Mesodermal cell (in vitro differentiated cells): ENCODE measurements at regions not wholly inside any gene's neighbourhood (a gene's known extent, or its start where the extent isn't known, plus 50 kb on each side); places are given as distances from the start of the nearest gene placed in this dataset.

ENCODE experiments used
- H3K27ac ChIP-seq: 2 replicates; pipeline ENCODE4 v1.7.0; 2013; ENCODE audit warnings: mild to moderate bottlenecking, low read depth, low read length, moderate library complexity; ENCODE audit not compliant: severe bottlenecking
- H3K36me3 ChIP-seq: 2 replicates; pipeline ENCODE4 v1.7.1; 2013; ENCODE audit warnings: mild to moderate bottlenecking, low read length, moderate library complexity; ENCODE audit not compliant: control insufficient read depth, insufficient read depth
- H3K4me1 ChIP-seq: one replicate; pipeline ENCODE4 v1.7.1; 2013; ENCODE audit warnings: mild to moderate bottlenecking, low read length; ENCODE audit not compliant: insufficient read depth, control insufficient read depth, poor library complexity, severe bottlenecking
- H3K4me3 ChIP-seq: 2 replicates; pipeline ENCODE4 v1.7.0; 2013; ENCODE audit warnings: low read length, control low read depth, mild to moderate bottlenecking; ENCODE audit not compliant: insufficient read depth, poor library complexity, severe bottlenecking; ENCODE audit errors: extremely low read depth
- H3K9me3 ChIP-seq: 2 replicates; pipeline ENCODE4 v1.7.1; 2013; ENCODE audit warnings: mild to moderate bottlenecking, low read length, moderate library complexity; ENCODE audit not compliant: control insufficient read depth
- WGBS, 2 experiments: methylation state at CpG; one replicate each; pipeline ENCODE4 v1.1.5; 2013; ENCODE audit warnings: missing lambda C conversion rate in 2 of 2; ENCODE audit not compliant: insufficient coverage in 2 of 2; 5-methylcytosine and 5-hydroxymethylcytosine counted together

DNA sequence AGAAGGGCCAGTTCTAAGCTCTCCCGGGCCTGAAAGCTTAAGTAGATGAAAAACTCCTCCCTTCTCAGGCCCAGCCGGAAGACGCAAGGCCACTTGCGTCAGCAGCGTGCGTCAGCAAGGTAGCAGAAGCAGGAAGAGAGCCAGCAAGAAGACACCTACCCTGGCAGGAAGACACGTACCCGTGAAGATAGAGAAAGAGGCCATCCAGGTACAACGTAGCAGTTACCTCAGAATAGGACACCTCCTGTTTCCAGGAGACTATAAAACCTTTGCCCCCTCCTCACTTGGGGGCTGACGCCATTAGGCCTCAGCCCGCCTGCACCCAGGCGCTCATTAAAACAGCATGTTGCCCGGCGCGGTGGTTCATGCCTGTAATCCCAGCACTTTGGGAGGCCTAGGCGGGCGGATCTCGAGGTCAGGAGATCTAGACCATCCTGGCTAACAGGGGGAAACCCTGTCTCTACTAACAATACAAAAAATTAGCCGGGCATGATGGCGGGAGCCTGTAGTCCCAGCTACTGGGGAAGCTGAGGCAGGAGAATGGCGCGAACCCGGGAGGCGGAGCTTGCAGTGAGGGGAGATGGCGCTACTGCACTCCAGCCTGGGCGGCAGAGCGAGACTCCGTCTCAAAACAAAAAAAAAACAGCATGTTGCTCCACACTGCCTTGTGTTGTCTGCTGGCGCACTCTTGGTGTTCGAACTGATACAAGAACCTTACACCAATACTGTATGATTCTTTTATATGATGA is 242.7 kb upstream of the NWD2 start:
- peaks cover 3% of the 10 kb centered on the region for H3K4me1 ChIP-seq
- H3K27ac ChIP-seq, result no peak overlapping the region
- H3K36me3 ChIP-seq, result no peaks in the 10 kb centered on the region
- peaks cover 3% of the 10 kb centered on the region for H3K9me3 ChIP-seq
- 93 to 97% methylated on average over 22 to 25 of the region's 30 CpGs for WGBS, 2 experiments
- H3K4me3 ChIP-seq, result no peak overlapping the region

- Histone ChIP-seq H3K9me3 (peaks cover 3% of the 10 kb centered on the region), H3K4me1 (peaks cover 3% of the 10 kb centered on the region), H3K4me3 (no peak overlapping the region), H3K36me3 (no peaks in the 10 kb centered on the region), H3K27ac (no peak overlapping the region)
- WGBS, 2 experiments, result 71 to 93% methylated on average over 1 to 2 of the region's 2 CpGs
These were observed 241.9 kb upstream of the NWD2 start for GRCh38 chr4:37002625-37003024.

DNA sequence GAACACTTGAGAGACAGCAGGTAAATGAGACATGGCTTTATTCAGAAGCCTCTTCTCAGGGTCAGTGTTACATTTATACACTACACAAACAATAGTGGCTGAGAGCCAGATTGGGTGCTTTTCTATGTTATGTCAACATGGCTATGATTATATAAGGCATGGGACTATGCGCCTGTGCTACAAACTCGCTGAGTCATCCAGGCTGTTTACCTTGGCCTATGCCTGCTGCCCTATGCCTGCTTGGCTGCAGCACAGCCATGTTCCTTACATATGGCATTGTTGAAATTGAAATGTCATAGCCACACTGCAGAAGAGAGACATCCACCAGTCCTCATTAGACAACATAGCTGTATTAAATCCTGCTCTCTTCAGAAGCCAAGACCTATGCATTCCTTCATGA is 236.3 kb upstream of the NWD2 start:
- Histone ChIP-seq H3K27ac (no peak overlapping the region), H3K4me1 (no peaks in the 10 kb centered on the region), H3K36me3 (no peaks in the 10 kb centered on the region), H3K4me3 (no peak overlapping the region), H3K9me3 (peaks cover 3% of the 10 kb centered on the region)
- 100% methylated on average over 2 of the region's 2 CpGs for WGBS, 2 experiments

DNA sequence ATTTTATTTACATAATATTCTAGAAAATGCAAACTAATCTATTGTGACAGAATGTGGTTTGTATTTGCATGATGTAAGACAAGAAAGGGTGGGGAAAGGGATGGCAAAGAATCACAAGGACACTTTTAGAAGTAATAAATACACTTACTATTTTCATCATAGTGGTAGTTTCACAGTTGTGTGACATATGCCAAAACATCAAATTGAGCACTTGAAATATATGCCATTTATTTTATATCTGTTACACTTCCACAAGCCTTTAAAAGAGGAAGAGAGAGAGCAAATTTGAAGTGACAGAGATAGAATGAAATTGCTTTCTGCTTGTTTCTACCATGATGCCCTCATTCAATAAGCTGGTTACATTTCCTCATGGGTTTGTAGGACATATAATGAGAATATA is 230.0 kb upstream of the NWD2 start:
- Histone ChIP-seq H3K9me3 (no peaks in the 10 kb centered on the region), H3K36me3 (no peaks in the 10 kb centered on the region), H3K4me3 (no peak overlapping the region), H3K27ac (no peak overlapping the region), H3K4me1 (no peaks in the 10 kb centered on the region)

DNA sequence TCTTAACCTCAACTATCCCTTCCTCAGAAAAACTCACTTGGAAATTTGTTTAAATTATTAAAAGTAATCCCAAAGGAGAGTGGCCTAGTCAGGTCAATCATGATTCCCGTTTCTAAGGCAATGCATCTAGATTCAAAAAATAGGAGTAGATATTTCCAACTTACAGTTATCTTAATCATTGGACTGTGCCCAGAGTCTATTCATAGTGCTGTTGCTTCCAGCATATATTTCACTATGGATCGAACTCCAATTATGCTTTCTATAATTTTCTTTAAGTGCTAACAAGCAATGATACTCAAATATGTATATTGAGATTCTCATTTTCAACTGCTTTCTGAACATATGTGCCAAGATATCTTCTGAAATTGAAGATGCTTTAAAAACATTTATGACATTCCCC is 229.2 kb upstream of the NWD2 start:
- H3K4me3 ChIP-seq, result no peak overlapping the region
- H3K27ac ChIP-seq, result no peak overlapping the region
- no peaks in the 10 kb centered on the region for H3K9me3 ChIP-seq
- H3K36me3 ChIP-seq, result no peaks in the 10 kb centered on the region
- no CpG with 5 or more reads among the region's 2 CpGs for WGBS, 2 experiments
- H3K4me1 ChIP-seq, result no peaks in the 10 kb centered on the region

DNA sequence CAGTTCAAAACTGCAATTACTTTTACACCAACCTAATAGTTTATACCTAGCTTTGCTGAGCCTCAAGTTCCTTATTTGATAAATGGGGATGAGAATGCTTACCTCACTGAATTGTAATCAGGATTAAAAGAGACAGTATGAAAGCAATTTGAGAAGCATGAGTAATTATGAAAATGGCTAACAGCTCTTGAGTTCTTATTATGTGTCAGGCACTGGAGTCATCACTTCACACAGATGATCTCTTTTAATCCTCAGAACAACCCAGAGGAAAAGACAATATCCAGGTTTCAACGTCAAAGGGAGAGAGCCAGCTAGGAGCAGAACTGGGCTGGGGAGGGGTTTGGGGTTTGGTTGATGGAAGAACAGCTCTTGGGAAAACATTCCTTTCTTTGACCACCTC is 221.0 kb upstream of the NWD2 start:
- Histone ChIP-seq H3K36me3 (no peaks in the 10 kb centered on the region), H3K27ac (no peak overlapping the region), H3K9me3 (no peaks in the 10 kb centered on the region), H3K4me3 (no peak overlapping the region), H3K4me1 (no peaks in the 10 kb centered on the region)
- no CpG with 5 or more reads among the region's 1 CpG for WGBS, 2 experiments

DNA sequence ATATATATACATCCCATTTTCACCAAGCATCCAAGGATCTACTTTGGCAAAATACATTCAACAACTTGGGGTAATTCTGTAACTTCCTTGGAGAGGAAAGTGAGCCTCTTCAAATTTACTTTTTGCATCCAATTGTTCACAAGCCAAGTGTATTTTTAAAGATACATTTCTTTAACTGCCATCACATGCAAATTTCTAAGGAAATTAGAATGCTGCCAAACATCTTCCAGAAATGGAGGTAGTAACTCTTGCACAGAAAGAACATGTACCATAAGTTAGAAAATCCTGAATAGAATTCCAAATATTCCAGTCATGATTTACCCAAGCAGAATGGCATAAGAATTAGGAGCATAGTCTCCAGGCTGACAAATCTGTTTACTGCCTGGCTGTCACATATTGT is 220.5 kb upstream of the NWD2 start:
- Histone ChIP-seq H3K4me1 (no peaks in the 10 kb centered on the region), H3K9me3 (no peaks in the 10 kb centered on the region), H3K27ac (no peak overlapping the region), H3K36me3 (no peaks in the 10 kb centered on the region), H3K4me3 (no peak overlapping the region)

- no peak overlapping the region for H3K27ac ChIP-seq
- 71% methylated on average over 1 of the region's 3 CpGs; no CpG with 5 or more reads in 1 of the 2 experiments for WGBS, 2 experiments
- H3K36me3 ChIP-seq, result no peaks in the 10 kb centered on the region
- no peak overlapping the region for H3K4me3 ChIP-seq
- H3K4me1 ChIP-seq, result no peaks in the 10 kb centered on the region
- no peaks in the 10 kb centered on the region for H3K9me3 ChIP-seq
These were observed 203.7 kb upstream of the NWD2 start for GRCh38 chr4:37040816-37041215.

DNA sequence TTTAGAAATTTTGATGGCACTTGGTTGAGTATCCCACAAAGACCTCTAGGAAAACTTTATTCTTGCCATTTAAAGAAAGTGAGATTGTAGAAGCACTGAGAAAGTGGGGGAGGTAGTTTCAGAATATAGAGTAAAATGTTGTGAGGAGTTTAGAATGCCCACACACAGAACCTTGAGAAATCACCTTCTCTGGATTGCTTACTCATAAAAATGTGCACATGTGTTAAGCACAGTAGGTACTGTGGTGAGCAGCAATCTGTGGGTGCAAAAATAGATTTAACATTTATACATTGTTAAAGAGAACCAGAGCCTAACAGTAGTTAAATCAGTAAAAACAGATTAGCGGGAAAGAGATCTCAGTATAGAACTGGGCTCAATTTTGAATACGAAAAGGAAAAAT is 201.2 kb upstream of the NWD2 start:
- Histone ChIP-seq H3K9me3 (no peaks in the 10 kb centered on the region), H3K36me3 (no peaks in the 10 kb centered on the region), H3K4me3 (no peak overlapping the region), H3K27ac (no peak overlapping the region), H3K4me1 (no peaks in the 10 kb centered on the region)
- 82 to 100% methylated on average over 2 of the region's 2 CpGs for WGBS, 2 experiments

DNA sequence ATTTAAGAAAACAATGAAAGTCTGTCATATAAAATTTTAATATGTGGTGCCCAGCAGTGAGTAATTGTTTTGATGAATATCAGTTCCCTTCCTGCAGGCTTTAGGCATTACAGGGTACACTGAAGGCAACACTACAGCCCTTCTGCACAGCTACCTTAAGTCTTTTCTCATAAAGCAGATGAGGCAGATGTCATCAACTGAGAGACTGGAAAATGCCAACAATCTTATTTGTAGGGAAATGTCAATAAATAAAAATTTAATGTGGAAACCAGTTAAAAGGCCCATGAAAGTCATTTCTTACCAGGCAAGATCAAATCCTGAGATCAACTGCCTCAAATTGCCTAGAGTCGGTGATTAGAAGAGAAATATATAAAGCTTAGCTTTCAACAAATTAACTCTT is 193.4 kb upstream of the NWD2 start:
- WGBS, 2 experiments, result no CpG with 5 or more reads among the region's 1 CpG
- H3K36me3 ChIP-seq, result no peaks in the 10 kb centered on the region
- no peak overlapping the region for H3K27ac ChIP-seq
- H3K9me3 ChIP-seq, result no peaks in the 10 kb centered on the region
- no peaks in the 10 kb centered on the region for H3K4me1 ChIP-seq
- H3K4me3 ChIP-seq, result no peak overlapping the region

DNA sequence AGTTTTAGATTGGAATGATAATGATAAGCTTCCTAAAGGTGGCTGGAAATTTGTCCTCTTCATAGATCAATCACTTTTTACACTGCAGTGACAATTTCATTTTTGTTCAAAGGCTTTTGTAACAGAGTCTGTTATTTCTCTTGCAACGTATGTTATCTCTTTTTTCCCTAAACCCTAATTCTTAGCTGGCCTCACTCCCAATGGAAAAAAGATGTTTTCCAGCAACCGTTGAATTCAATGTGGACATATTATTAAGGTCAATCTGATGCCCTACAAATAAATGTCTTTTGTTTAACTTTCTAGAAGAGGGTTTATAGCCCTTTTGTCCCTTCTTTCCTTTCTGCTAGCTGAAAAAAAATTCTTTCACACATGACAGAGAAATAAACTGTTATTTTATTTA is 192.7 kb upstream of the NWD2 start:
- Histone ChIP-seq H3K27ac (no peak overlapping the region), H3K4me3 (no peak overlapping the region), H3K36me3 (no peaks in the 10 kb centered on the region), H3K4me1 (no peaks in the 10 kb centered on the region), H3K9me3 (no peaks in the 10 kb centered on the region)
- 85% methylated on average over 2 of the region's 2 CpGs; no CpG with 5 or more reads in 1 of the 2 experiments for WGBS, 2 experiments
